ENCODE measurements at regions not wholly inside any gene's neighbourhood (a gene's known extent, or its start where the extent isn't known, plus 50 kb on each side); places are given as distances from the start of the nearest gene placed in this dataset.
"Not testable (repeated sequence)": the region's sequence is repeated elsewhere in the genome, so short reads cannot be mapped to it uniquely, and the experiment has no call there.

DNA sequence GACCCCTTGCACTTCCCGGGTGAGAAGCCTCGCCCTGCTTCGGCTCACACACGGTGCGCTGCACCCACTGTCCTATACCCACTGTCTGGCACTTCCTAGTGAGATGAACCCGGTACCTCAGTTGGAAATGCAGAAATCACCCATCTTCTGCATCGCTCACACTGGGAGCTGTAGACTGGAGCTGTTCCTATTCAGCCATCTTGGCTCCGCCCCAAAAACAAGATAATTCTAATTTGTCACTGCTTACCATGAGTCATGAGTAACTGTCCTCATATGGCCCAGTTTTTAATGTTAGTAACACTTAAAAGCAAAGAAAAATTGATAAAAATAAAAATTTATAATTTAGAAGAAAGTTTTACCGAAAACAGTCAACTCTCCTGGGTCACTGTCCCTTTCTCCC, 283.3 kb upstream of the COBL start:
- DNase-seq: not testable (repeated sequence)

DNA sequence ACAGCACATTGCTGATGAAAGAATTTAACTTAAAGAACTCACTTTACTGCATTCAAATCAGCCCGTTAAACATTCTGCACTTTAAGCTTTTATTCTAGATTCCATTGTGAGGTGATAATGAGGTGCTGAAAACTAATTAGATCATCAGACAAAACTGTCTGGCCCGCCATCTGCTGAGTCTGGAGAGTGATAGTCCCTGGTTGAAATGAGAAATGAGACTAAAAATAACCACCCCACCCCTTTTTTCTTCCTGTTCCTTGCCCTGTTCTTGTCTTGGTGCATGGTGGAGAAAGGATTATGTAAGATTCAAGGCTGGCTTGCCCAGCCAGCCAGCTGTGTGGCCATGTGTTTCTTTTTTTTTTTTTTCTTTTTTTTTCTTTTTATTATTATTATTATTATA, 277.0 kb upstream of the COBL start:
- no peak for DNase-seq

DNA sequence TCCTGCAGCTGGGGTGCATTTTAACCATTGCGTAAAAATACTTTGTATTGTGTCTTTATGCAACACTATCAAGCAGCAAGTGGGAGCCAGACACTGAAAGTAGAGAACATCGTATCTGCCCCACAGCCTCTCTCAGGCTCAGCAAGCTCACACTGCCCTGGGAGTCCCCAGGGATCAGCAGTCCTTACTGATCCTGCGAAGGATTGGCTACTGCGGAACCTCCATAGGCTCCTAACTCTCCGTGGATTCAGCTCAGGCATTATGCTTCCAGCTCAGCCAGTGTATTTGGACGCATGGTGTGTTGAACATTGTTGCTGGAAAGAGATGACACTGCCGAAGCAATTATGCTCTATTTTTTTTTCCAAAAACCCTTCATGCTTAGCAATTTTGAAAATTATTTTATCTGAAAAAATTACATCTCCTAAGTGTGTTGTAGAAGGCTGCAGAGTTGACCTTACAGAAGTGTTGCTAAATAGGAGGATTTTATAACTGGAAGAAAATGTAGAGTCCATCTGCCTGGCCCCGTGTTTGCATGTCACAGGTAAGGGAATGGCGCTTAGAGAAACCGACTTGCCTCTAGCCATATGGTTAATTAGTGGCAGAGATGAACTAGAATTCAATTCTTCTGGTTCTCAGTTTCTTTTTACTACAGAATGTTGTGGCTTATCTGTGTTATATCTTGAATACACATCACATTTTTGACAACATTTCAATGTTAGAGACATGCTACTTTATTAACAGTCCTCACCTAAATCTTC, 276.4 kb upstream of the COBL start:
- no peak for DNase-seq

DNA sequence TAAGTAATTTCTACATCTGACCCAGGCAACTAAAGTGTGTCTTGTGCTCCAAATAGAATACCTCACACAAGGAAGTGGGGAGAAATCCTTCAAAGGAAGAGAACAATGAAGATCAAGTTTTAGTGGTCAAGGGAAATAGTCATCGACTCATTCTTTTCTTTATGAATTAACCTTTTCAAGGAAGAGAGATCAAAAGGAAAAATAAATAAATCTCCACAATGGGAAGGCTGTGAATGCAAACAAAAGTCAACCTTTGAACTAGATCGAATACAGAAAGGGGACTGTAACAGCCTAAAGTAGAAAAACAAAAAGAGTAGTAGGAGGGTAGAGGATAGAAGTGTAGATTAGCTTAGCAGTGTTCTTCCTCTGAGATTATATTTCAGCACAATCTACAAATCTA, 274.6 kb upstream of the COBL start:
- no peak for DNase-seq

DNA sequence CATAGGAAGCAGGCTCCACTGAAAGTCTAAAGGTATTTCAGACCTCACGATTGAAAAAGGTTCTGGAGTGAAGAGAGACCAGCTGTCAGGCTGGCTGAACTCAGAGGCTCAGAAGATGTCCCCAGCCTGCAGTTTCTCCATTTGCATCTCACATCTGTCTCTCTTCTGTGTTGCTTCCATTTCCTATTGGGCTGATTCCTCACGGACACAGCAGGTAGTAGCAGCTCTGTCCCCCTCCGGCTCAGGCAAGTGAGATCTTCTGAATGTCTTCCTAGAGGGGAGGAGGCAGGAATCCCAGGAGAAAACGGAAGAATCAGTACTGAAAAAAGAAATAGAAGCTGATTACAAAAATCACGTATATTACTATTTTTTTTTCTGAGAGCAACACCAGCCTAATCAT, 274.1 kb upstream of the COBL start:
- no peak for DNase-seq

DNA sequence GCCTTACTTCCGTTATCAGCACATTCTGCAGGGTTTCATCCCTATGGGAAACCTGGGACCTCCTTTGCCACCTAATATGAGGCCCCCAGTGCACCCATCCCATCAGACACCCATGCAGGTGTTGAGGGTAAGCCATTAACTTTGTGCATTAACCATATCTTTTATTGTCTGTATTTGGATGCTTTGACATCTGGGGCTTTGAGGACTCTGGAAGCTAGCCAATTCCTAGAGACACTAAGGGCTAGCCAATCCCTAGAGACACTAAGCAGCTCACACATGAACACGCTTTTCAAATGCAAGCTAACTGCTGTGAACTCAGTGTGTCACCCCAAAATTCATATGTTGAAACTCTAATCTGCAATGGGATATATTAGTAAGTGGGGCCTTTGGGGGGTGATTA, 272.5 kb upstream of the COBL start:
- DNase-seq: no peak

DNA sequence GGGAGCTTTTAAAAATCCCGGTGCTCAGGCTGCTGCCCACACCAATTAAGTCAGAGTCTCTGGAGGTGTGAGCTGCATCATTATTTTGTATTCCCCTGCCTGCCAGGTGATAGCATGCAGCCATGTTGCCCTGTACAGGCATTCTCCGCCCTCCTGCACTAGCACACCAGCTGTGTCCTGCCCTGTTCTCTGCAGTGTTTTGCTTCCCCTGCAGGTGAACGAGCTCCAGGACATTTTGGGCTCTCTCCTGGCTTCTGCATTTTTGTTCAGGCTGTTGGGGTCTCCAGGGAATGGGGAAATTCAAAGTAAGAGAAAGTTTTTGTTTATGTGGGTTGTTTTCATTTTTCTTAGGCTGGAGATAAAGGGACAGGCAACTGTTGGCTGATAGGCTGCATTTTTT, 271.0 kb upstream of the COBL start:
- DNase-seq: no peak

DNA sequence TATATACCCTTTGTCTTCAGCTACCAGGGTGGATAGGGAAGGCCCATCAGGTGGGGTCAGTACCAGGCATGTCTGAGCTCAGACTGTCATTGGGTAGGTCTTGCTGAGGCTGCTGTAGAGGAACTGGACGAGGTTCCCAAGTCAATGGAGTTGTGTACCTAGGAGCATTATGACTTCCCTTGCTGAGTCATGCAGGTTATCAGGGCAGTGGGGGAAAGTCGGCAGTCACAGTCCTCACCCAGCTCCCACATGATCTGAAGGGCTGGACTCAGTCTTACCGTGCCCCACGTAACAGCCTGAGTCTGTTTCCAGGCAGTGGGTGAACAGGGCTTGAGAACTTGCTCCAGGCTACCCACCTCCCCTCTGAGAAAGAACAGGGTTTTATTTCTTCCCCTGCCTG, 260.8 kb upstream of the COBL start:
- no peak for DNase-seq

DNA sequence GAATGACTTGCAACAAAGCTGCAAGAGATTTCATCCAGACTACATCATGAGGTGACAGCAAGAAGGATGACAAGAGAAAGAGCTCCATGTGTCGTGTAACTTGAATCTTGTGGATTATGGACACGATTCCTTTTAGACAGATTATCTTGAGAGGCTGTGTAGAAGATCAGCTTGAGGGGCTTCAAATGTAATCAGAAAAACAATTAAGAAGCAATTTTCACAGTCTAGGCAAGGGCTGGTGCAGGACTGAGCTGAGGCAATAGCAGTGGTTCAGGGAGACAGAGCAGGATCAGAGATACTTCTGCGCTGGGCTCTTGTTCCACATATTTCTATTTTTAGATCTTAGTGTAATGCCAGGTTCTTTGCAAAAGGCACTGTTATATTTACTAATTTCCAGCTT, 253.0 kb upstream of the COBL start:
- no peak for DNase-seq

DNA sequence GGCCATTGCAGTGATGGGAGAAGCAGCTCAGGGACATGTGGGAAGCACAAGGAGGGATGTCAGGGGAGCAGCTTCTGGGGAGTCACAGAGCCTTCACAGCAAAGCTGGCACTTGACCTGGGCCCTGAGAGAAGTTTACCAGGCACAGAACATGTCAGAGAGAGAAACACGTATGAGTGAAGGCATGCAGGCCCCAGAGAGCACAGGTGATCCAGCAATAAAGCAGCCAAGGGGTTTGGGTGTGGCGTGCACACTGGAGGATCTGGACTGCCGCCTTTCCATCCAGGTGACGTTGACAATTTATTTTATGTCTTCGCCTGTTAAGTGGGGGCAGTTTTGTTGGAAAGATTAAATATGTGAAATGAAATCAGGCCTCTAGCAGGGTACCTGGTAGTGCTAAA, 252.6 kb upstream of the COBL start:
- DNase-seq: no peak

DNA sequence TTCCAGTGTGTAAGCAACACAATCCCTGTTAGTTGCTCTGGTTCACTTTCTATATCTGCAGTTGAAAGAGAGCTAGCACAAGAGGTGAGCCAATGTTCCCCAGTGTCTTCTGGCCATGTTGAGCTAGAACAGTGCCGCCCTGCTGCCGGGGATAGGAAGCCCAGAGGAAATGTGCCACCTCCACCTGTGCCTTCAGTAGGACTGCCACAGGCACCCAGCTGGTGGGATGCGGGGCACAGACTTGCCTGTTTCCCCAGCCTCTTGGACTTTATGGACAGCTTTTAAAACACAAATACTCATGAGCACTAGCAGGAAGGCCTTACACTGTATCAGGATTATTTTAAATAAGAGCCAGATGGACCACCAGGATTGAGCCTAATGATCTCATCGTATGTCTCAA, 234.5 kb upstream of the COBL start:
- DNase-seq: no peak

DNA sequence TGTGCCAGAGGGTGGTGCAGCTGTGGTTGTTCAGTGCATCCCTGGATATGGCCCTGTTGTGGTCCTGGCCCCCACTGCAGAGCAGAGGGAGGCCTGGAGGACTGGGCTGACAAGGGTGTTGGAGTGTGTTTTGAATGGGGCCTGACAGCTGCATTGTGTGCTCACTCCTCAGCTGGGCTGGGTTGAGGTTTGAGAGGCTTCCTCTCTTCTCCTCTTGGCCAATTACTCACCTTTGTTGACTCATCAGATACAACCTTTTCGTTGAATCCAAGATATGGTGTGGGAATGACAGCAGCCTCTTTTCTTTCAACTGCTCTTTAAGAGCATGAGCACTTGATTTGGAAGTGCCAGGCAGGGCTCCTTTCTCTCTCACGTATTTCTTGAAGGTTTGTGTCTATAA, 228.5 kb upstream of the COBL start:
- DNase-seq: no peak

DNA sequence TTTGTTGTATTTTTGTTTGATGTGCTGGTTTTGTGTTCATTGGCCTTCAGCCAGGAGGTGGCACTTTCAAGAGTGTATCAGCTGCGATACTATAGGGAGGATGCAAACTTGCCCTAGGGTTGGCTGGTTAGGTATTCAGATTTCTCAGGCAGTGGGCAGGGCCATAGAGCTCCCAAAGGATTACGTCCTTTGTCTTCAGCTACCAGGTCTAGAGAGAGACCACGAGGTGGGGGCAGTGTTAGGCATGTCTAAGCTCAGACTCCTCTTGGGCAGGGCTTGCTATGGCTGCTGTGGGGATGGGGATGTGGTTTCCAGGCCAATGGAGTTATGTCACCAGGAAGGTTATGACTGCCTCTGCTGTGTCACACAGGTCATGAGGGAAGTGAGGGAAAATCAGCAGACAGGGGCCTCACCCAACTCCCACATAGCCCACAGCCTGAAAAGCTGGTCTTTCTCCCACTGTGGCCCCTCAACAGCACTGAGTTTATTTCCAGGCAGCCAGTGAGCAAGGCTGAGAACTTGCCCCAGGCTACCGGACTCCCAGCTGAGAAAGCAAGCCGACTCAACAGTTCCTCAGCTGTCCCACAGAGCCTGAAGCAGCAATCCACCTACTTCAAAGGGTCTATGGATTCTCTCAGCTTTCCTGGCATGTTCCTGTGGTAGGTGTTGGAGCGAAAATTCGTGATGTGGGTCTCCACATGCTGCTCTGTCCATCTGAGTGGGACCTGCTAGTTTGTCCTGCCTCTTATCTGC, 227.4 kb upstream of the COBL start:
- DNase-seq: no peak

DNA sequence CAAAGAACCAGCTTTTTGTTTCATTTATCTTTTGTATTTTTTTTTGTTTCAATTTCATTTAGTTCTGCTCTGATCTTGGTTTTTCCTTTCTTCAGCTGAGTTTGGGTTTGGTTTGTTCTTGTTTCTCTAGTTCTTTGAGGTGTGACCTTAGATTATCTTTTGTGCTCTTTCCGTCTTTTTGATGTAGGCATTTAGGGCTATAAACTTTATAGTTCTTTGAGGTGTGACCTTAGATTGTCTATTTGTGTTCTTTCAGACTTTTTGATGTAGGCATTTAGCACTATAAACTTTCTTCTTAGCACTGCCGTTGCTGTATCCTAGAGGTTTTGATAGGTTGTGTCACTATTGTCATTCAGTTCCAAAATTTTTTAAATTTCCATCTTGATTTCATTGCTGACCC, 224.3 kb upstream of the COBL start:
- DNase-seq: not testable (repeated sequence)

DNA sequence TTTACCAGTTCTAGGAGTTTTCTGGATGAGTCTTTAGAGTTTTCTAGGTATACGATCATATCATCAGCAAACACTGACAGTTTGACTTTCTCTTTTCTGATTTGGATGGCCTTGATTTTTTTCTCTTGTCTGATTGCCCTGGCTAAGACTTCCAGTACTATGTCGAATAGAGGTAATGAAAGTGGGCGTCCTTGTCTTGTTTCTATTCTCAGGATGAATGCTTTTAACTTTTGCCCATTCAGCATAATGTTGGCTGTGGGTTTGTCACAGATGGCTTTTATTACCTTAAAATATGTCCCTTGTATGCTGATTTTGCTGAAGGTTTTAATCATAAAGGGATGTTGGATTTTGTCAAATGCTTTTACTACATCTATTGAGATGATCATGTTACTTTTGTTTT, 223.2 kb upstream of the COBL start:
- DNase-seq: no peak

DNA sequence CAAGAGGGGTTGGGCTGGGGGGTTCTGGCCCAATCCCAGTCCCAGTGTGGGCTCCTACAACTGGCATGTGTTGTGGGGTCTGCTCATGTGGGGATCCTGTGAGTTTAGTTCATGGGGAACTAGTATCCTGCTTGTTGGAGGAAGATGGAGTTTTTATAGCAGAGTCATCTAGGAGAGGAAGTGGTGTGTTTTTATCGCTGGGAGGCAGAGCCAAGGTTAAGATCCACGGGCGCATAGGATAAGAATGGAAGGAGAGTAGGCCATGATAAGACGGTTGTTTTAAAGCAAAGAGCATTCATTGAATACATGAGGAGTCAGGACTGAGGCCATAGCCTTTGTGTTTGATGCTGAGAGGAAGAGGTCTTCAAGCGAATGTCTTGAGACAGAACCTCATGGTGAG, 211.6 kb upstream of the COBL start:
- DNase-seq: no peak

DNA sequence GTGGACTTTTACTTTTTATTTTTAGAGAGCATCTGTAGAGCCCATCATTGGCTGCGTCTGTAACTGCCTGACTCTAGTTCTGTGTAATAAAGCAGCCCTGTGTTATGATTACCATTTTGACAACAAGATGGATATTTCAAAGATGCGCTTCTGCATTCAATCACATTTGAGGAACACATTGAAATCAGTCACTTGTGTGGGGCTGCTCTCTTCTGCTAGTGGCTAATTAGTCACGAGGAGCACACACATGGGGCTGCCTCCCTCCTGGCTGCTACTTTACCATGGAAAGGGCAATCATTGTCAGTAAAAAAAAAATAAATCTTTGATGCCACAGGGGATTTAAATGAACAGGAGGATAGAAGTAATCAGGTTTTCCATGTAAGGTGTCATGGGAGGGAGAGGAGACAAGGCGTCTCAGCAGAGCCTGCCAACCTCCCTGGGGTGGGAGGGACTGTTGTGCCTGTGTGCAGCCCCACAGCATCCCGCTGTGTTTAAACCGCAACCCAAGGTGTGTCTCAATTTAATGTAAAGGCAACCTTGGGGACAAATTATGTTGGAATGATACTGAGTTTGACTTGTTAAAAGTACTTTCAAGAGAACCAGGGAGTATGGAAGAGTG, 205.2 kb upstream of the COBL start:
- DNase-seq: no peak

DNA sequence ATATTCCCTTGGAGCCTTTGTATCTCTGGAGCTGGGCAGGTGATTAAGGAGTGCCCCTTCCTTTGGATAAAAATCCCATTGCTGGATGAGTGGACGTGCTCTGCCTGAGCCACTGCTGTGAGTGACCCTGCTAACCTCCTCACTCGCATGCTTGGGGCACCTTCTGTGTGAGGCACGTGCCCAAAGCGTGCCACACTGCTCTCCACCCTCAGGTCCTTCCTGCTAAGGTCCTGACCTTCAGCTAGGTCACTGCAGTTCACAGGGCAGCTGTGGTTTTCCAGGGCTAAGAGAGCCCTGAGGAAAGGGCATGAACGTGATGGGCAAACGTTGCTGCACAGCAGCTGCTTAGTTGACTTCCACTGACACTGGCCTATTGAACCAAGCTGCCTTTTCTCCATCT, 204.4 kb upstream of the COBL start:
- no peak for DNase-seq

DNA sequence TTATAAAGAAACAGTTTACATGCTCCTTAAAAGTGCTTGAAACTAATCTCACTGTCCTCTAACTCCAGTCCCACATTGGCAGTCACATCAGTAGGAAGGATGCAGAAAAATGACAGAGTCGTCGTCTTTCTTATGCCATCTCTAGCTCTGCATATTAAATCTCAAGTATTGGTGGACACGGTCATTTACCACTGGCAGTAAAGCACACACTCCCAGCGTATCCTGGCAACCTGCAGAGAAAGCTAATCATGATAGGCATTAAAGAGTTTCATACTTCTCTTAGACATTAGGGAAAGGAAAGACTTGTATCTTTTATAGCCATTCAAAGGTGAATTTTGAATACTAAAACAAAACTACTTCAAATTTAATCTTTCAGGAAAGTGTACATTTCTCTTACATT, 202.0 kb upstream of the COBL start:
- no peak for DNase-seq

DNA sequence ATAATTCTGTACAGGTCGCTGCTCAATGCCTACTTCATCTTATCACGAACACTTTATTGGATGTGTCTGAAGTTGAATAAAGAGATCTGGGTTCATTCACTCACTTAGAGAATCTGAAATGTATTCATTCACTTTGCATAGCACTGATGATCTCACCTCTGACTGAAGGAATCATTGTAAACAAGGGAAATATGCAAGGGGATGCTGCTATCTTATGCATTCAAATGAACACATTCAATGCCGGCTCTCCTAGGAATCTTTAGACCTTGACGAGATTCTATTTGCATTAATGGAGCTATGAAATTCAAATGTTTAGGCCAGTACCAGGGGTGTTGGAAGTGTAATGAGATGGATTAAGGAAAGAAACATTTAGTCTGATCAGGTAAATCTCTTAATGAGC, 200.6 kb upstream of the COBL start:
- no peak for DNase-seq

DNA sequence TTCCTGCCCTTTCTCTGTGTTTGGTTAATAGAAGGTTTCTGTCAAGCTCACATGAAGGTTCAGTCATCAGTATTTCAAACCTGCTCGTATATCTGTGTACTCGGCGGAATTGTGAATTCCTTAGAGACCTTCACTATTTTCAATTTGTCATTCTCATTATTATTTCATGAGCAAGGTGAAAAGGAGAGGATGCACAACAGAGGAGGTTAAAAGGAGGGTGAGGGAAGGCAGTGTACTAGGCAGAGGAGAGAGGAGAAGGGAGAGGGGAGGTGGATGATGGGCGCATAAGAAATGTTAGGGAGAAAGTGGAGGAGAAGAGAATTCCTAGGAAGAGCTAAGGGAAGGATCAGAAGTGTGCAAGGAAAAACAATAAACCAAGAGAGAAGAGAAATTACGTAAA, 185.0 kb upstream of the COBL start:
- DNase-seq: no peak

DNA sequence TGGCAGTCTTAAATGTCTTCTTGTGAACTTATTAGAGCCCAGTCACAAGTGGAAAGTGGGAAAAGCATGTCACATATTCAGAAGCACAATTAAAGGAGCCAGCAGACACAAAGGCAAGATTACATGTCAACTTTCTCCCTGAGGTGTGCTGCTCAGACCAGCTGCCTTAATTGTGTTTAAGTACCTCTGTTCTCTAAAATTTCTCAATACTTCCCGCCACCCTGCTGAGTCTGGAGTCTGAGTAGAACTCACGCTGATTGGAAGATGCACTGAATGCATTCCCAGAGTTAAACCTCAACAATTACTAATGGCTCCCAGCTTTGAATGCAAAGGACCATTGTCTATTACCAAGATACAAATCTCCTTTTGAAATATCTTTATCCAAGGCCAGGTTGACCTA, 166.4 kb upstream of the COBL start:
- no peak for DNase-seq

DNA sequence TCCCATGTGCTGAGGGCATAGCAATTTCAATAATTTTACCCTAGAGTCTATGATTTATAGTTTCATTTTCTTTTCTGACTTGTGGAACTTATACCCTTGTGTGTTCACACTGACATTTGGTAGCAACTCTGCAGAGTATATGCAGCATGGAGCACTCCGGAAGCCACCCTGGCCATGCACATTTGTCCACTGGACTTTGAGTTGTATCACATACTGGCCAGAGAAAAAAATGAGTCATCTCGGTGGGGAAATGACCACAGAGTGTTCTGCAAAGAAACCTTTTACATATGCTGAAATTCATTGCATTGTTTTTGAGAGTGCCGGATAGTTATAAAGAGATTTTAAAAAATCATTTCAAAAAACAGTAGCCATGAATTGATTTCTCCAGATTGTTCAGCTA, 164.8 kb upstream of the COBL start:
- no peak for DNase-seq

DNA sequence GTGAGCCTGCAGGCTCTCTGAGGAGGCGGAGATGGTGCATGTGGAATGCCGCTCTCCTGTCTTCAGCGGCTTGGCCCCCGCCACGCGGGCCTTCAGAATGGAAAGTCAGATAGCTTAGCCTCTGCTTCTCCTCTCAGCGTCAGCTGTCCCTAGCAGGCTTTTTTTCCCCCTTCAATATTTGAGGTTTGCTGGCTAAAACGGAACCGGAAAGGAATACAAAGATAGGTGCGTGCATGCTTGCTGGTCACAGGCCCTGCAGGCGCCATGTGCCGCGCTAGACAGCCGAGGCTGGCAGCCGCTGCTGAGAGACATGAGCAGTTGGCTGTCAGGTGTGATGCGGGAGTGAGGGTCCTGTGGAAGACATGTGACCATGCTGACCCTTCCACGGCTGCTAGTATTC, 161.2 kb upstream of the COBL start:
- no peak for DNase-seq
